ENCODE measurements at regions not wholly inside any gene's neighbourhood (a gene's known extent, or its start where the extent isn't known, plus 50 kb on each side); places are given as distances from the start of the nearest gene placed in this dataset.

DNA sequence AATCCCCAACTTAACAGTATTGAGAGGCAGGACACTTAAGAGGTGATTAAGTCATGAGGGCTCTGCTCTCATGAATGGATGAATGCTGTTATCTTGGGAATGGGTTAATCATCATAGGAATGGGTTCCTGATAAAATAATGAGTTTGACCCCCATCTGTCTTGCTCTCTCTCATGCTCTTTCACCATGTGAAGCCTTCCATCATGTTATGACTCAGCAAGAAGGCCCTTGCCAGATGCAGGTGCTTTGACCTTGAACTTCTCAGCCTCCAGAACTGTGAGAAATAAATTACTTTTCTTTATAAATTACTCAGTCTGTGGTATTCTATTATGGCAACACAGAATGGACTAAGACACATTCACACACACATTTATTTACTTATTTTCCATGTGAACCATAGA lies 89.0 kb upstream of the PPM1H start:
- H3K4me3 ChIP-seq (ENCODE audit: low read length) = no peak overlapping the region
- H3K4me1 ChIP-seq (ENCODE audit: control insufficient read depth, insufficient read depth, low read length) = no peaks in the 10 kb centered on the region
- no peaks in the 10 kb centered on the region for H3K27me3 ChIP-seq (ENCODE audit: control insufficient read depth, insufficient read depth, low read length)
- DNase-seq = no peak
- no peaks in the 10 kb centered on the region for H3K36me3 ChIP-seq (ENCODE audit: control insufficient read depth, insufficient read depth, low read length)
- H3K9me3 ChIP-seq (replicated peaks; ENCODE audit: control insufficient read depth, low read depth, low read length) = no peaks in the 10 kb centered on the region
- no peak overlapping the region for H3K27ac ChIP-seq (ENCODE audit: low read length)

DNA sequence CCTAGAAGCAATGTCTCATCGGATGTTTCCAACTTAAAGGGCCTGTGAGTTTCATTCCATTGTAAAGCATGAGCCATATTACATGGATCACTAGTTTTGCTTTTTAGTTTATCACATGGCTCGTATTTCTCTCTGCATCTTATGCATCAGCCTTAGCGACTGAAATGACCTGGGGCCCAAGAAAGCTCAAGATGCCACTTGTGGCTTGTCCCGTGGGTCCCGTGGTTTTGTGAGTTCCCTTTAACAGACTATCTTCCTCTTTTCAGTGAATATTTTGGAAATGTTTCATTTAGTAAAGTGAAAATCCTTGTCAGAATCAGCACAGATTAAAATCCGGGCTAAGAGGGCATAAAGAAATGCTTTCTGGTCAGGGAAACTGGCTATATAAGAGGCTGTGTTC lies 86.2 kb upstream of the PPM1H start:
- H3K27ac ChIP-seq (ENCODE audit: low read length) = no peak overlapping the region
- H3K36me3 ChIP-seq (ENCODE audit: control insufficient read depth, insufficient read depth, low read length) = no peaks in the 10 kb centered on the region
- no peaks in the 10 kb centered on the region for H3K9me3 ChIP-seq (replicated peaks; ENCODE audit: control insufficient read depth, low read depth, low read length)
- H3K27me3 ChIP-seq (ENCODE audit: control insufficient read depth, insufficient read depth, low read length) = no peaks in the 10 kb centered on the region
- no peaks in the 10 kb centered on the region for H3K4me1 ChIP-seq (ENCODE audit: control insufficient read depth, insufficient read depth, low read length)
- peak; percentile 4 for DNase-seq
- WGBS (ENCODE audit: insufficient coverage) = 61% methylated on average over 3 of the region's 6 CpGs
- no peak overlapping the region for H3K4me3 ChIP-seq (ENCODE audit: low read length)

GRCh38 chr12:63020269-63020668 lies 85.3 kb upstream of the PPM1H start:
- no peak overlapping the region for H3K27ac ChIP-seq (ENCODE audit: low read length)
- H3K4me3 ChIP-seq (ENCODE audit: low read length) = no peak overlapping the region
- DNase-seq = no peak

DNA sequence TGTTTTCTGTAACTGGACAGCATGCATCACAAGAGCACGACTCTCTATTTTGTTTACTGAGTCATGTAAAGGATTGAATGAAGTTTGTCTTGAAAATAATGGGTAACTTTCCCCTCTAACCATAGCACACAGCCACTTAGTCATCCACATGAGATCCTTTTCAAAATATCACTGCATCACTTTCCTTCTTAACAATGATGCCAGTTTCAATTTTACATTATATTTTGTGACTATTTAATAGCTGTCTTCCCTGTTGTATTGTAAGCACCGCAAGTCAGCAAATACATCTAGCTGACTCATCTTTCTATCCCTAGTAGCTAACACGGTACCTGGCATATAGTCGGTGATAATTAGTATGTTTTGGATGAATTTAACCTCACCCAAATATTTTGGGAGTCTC lies 83.3 kb upstream of the PPM1H start:
- no peak overlapping the region for H3K27ac ChIP-seq (ENCODE audit: low read length)
- H3K27me3 ChIP-seq (ENCODE audit: control insufficient read depth, insufficient read depth, low read length) = no peaks in the 10 kb centered on the region
- H3K4me1 ChIP-seq (ENCODE audit: control insufficient read depth, insufficient read depth, low read length) = no peaks in the 10 kb centered on the region
- no peaks in the 10 kb centered on the region for H3K36me3 ChIP-seq (ENCODE audit: control insufficient read depth, insufficient read depth, low read length)
- no peak overlapping the region for H3K4me3 ChIP-seq (ENCODE audit: low read length)
- no peaks in the 10 kb centered on the region for H3K9me3 ChIP-seq (replicated peaks; ENCODE audit: control insufficient read depth, low read depth, low read length)
- no peak for DNase-seq
- WGBS (ENCODE audit: insufficient coverage) = no CpG with 5 or more reads among the region's 4 CpGs

More at GRCh38 chr12:63020269-63020668, 85.3 kb upstream of the PPM1H start:
- H3K36me3 ChIP-seq (ENCODE audit: control insufficient read depth, insufficient read depth, low read length) = no peaks in the 10 kb centered on the region
- H3K9me3 ChIP-seq (replicated peaks; ENCODE audit: control insufficient read depth, low read depth, low read length) = no peaks in the 10 kb centered on the region
- no peaks in the 10 kb centered on the region for H3K27me3 ChIP-seq (ENCODE audit: control insufficient read depth, insufficient read depth, low read length)
- no peaks in the 10 kb centered on the region for H3K4me1 ChIP-seq (ENCODE audit: control insufficient read depth, insufficient read depth, low read length)

- Histone ChIP-seq H3K4me1 (ENCODE audit: control insufficient read depth, insufficient read depth, low read length) (no peaks in the 10 kb centered on the region), H3K4me3 (ENCODE audit: low read length) (no peak overlapping the region), H3K9me3 (replicated peaks; ENCODE audit: control insufficient read depth, low read depth, low read length) (no peaks in the 10 kb centered on the region), H3K27ac (ENCODE audit: low read length) (no peak overlapping the region), H3K36me3 (ENCODE audit: control insufficient read depth, insufficient read depth, low read length) (no peaks in the 10 kb centered on the region), H3K27me3 (ENCODE audit: control insufficient read depth, insufficient read depth, low read length) (no peaks in the 10 kb centered on the region)
- DNase-seq = no peak
- 93% methylated on average over 3 of the region's 3 CpGs for WGBS (ENCODE audit: insufficient coverage)
Observed at GRCh38 chr12:63013302-63013701, 78.4 kb upstream of the PPM1H start.

DNA sequence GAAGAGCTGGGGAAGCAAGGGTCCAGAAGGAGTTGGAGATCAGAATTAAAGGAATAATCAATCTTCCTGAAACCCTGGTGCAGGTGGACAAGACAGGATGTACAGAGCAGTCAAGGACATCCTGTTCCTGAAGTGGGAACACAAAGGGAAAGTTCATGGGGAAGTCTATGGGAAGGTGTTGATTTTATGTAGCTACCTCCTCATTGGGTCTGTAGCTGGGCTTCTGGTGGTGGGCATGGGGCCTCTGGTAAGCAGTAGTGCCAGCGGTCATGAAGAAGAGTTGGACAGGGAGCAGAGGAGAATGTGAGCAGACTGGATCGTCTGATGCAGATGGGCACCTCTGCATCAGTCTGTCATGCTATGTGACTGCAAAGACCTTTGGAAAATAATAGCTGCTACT lies 75.7 kb upstream of the PPM1H start:
- Histone ChIP-seq H3K9me3 (replicated peaks; ENCODE audit: control insufficient read depth, low read depth, low read length) (no peaks in the 10 kb centered on the region), H3K36me3 (ENCODE audit: control insufficient read depth, insufficient read depth, low read length) (no peaks in the 10 kb centered on the region), H3K4me3 (ENCODE audit: low read length) (no peak overlapping the region), H3K27ac (ENCODE audit: low read length) (no peak overlapping the region), H3K4me1 (ENCODE audit: control insufficient read depth, insufficient read depth, low read length) (no peaks in the 10 kb centered on the region), H3K27me3 (ENCODE audit: control insufficient read depth, insufficient read depth, low read length) (no peaks in the 10 kb centered on the region)
- 95% methylated on average over 2 of the region's 2 CpGs for WGBS (ENCODE audit: insufficient coverage)
- no peak for DNase-seq

DNA sequence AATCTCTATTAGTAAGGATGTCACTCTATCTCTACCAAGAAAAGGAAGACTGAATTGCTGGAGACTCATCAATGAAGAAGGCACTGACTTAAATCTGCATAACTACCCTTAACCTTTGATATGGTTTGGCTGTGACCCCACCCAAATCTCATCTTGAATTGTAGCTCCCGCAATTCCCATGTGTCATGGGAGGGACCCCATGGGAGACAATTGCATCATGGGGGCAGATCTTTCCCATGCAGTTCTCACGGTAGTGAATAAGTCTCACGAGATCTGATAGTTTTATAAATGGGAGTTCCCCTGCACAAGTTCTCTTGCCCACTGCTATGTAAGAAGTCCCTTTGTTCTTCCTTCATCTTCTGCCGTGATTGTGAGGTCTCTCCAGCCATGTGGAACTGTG lies 73.4 kb upstream of the PPM1H start:
- Histone ChIP-seq H3K27ac (ENCODE audit: low read length) (no peak overlapping the region), H3K27me3 (ENCODE audit: control insufficient read depth, insufficient read depth, low read length) (no peaks in the 10 kb centered on the region), H3K4me3 (ENCODE audit: low read length) (no peak overlapping the region), H3K9me3 (replicated peaks; ENCODE audit: control insufficient read depth, low read depth, low read length) (no peaks in the 10 kb centered on the region), H3K36me3 (ENCODE audit: control insufficient read depth, insufficient read depth, low read length) (no peaks in the 10 kb centered on the region), H3K4me1 (ENCODE audit: control insufficient read depth, insufficient read depth, low read length) (no peaks in the 10 kb centered on the region)
- DNase-seq = no peak
- 100% methylated on average over 2 of the region's 4 CpGs for WGBS (ENCODE audit: insufficient coverage)

- WGBS (ENCODE audit: insufficient coverage) = 67% methylated on average over 3 of the region's 6 CpGs
- DNase-seq = no peak
- Histone ChIP-seq H3K4me3 (ENCODE audit: low read length) (no peak overlapping the region), H3K36me3 (ENCODE audit: control insufficient read depth, insufficient read depth, low read length) (no peaks in the 10 kb centered on the region), H3K27ac (ENCODE audit: low read length) (no peak overlapping the region), H3K9me3 (replicated peaks; ENCODE audit: control insufficient read depth, low read depth, low read length) (no peaks in the 10 kb centered on the region), H3K4me1 (ENCODE audit: control insufficient read depth, insufficient read depth, low read length) (no peaks in the 10 kb centered on the region), H3K27me3 (ENCODE audit: control insufficient read depth, insufficient read depth, low read length) (no peaks in the 10 kb centered on the region)
Observed at GRCh38 chr12:63007726-63008125, 72.8 kb upstream of the PPM1H start.

GRCh38 chr12:63006536-63006935 lies 71.6 kb upstream of the PPM1H start:
- no peaks in the 10 kb centered on the region for H3K9me3 ChIP-seq (replicated peaks; ENCODE audit: control insufficient read depth, low read depth, low read length)
- H3K27ac ChIP-seq (ENCODE audit: low read length) = no peak overlapping the region
- no peaks in the 10 kb centered on the region for H3K27me3 ChIP-seq (ENCODE audit: control insufficient read depth, insufficient read depth, low read length)
- 56% methylated on average over 1 of the region's 4 CpGs for WGBS (ENCODE audit: insufficient coverage)
- no peaks in the 10 kb centered on the region for H3K36me3 ChIP-seq (ENCODE audit: control insufficient read depth, insufficient read depth, low read length)
- H3K4me1 ChIP-seq (ENCODE audit: control insufficient read depth, insufficient read depth, low read length) = no peaks in the 10 kb centered on the region
- DNase-seq = no peak
- no peak overlapping the region for H3K4me3 ChIP-seq (ENCODE audit: low read length)

DNA sequence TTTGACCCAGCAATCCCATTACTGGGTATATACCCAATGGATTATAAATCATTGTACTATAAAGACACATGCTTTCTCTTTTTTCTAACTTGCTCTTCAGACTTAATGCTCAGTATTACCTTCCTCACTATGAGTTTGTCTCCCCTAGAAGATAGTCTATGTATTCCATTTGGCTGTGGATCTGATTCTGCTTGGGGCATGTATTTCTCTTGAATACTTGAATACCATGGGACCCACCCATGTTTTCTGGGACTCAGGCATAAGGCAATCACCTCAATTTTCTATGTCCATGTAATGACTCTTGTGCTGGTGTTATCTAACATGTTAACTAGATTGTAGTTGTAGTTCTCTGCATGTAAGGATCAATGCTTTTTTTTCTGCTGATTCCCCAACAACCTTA lies 70.4 kb upstream of the PPM1H start:
- DNase-seq = no peak
- Histone ChIP-seq H3K4me3 (ENCODE audit: low read length) (no peak overlapping the region), H3K9me3 (replicated peaks; ENCODE audit: control insufficient read depth, low read depth, low read length) (no peaks in the 10 kb centered on the region), H3K27me3 (ENCODE audit: control insufficient read depth, insufficient read depth, low read length) (no peaks in the 10 kb centered on the region), H3K27ac (ENCODE audit: low read length) (no peak overlapping the region), H3K4me1 (ENCODE audit: control insufficient read depth, insufficient read depth, low read length) (no peaks in the 10 kb centered on the region), H3K36me3 (ENCODE audit: control insufficient read depth, insufficient read depth, low read length) (no peaks in the 10 kb centered on the region)

- no peaks in the 10 kb centered on the region for H3K9me3 ChIP-seq (replicated peaks; ENCODE audit: control insufficient read depth, low read depth, low read length)
- H3K4me3 ChIP-seq (ENCODE audit: low read length) = no peak overlapping the region
- H3K4me1 ChIP-seq (ENCODE audit: control insufficient read depth, insufficient read depth, low read length) = no peaks in the 10 kb centered on the region
- no peaks in the 10 kb centered on the region for H3K27me3 ChIP-seq (ENCODE audit: control insufficient read depth, insufficient read depth, low read length)
- no peak overlapping the region for H3K27ac ChIP-seq (ENCODE audit: low read length)
- WGBS (ENCODE audit: insufficient coverage) = 92% methylated on average over 16 of the region's 22 CpGs
- no peaks in the 10 kb centered on the region for H3K36me3 ChIP-seq (ENCODE audit: control insufficient read depth, insufficient read depth, low read length)
- no peak for DNase-seq
Observed at GRCh38 chr12:63003223-63003819, 68.4 kb upstream of the PPM1H start.

Data from muscle of leg (tissue), 3 donors.